Liver (tissue), 8 donors: ENCODE measurements at regions not wholly inside any gene's neighbourhood (a gene's known extent, or its start where the extent isn't known, plus 50 kb on each side); places are given as distances from the start of the nearest gene placed in this dataset.

Experiments
- DNase-seq: peaks from one replicate; pipeline ENCODE4 v3.0.0-alpha.2; 2017; ENCODE audit warnings: low spot score
- H3K27ac ChIP-seq, 2 donors: one replicate each; pipeline ENCODE4 v1.7.0; 2013; ENCODE audit warnings: inconsistent platforms in 2 of 2, low read length in 2 of 2, control low read depth in 1 of 2, low read depth in 1 of 2, mild to moderate bottlenecking in 1 of 2
- H3K27me3 ChIP-seq, 4 donors: one replicate each; pipeline versions ENCODE4 v1.6.1 to v1.7.0; 2013; ENCODE audit warnings: low read length in 3 of 4, inconsistent platforms in 1 of 4, mild to moderate bottlenecking in 1 of 4, moderate library complexity in 1 of 4; ENCODE audit not compliant: control insufficient read depth in 4 of 4, insufficient read depth in 4 of 4
- H3K36me3 ChIP-seq, 4 donors: one replicate each; pipeline versions ENCODE4 v1.6.1 to v1.7.0; 2013; ENCODE audit warnings: low read length in 3 of 4, mild to moderate bottlenecking in 3 of 4, low read depth in 1 of 4, moderate library complexity in 1 of 4; ENCODE audit not compliant: control insufficient read depth in 4 of 4, insufficient read depth in 3 of 4
- H3K4me1 ChIP-seq, 4 donors: one replicate each; pipeline versions ENCODE4 v1.6.1 to v1.7.0; 2013; ENCODE audit warnings: low read length in 3 of 4, mild to moderate bottlenecking in 3 of 4, moderate library complexity in 1 of 4; ENCODE audit not compliant: control insufficient read depth in 4 of 4, insufficient read depth in 4 of 4
- H3K4me3 ChIP-seq, 3 donors: one replicate each; pipeline versions ENCODE4 v1.6.1 to v1.7.0; 2013; ENCODE audit warnings: low read length in 3 of 3, control low read depth in 1 of 3, low read depth in 1 of 3, mild to moderate bottlenecking in 1 of 3
- H3K9ac ChIP-seq, 2 donors: one replicate each; pipeline ENCODE4 v1.7.0; 2013; ENCODE audit warnings: low read length in 2 of 2, mild to moderate bottlenecking in 2 of 2, moderate library complexity in 2 of 2, control low read depth in 1 of 2, low read depth in 1 of 2
- H3K9me3 ChIP-seq, 4 donors: one replicate each; pipeline versions ENCODE4 v1.6.1 to v1.7.0; 2013; ENCODE audit warnings: low read length in 3 of 4; ENCODE audit not compliant: control insufficient read depth in 4 of 4
- CTCF ChIP-seq: fragments of 150-350 bp; IDR thresholded peaks from 2 replicates; pipeline ENCODE4 v1.5.1; 2017; ENCODE audit warnings: improper control_type of control experiment, low read depth, low read length; ENCODE audit not compliant: missing input control
- EGR1 ChIP-seq, 2 donors: IDR thresholded peaks; 2 replicates each; pipeline ENCODE4 v1.6.1; 2016 to 2018; ENCODE audit warnings: antibody characterized with exemption in 2 of 2, low read depth in 2 of 2
- FOXA1 ChIP-seq: IDR thresholded peaks from 2 replicates; pipeline ENCODE4 v1.6.1; 2016; ENCODE audit warnings: antibody characterized with exemption
- GABPA ChIP-seq, 2 donors: IDR thresholded peaks in 1 of 2; conservative IDR thresholded peaks in 1 of 2; 2 replicates each; pipeline ENCODE4 v1.6.1; 2016; ENCODE audit warnings: antibody characterized with exemption in 2 of 2, mild to moderate bottlenecking in 1 of 2, moderate library complexity in 1 of 2
- HNF4A ChIP-seq, 2 donors: conservative IDR thresholded peaks; 2 replicates each; pipeline ENCODE4 v1.6.1; 2016; ENCODE audit warnings: antibody characterized with exemption in 2 of 2, mild to moderate bottlenecking in 2 of 2
- HNF4G ChIP-seq: IDR thresholded peaks from 2 replicates; pipeline ENCODE4 v1.6.1; 2016; ENCODE audit warnings: antibody characterized with exemption
- JUND ChIP-seq, 2 donors: IDR thresholded peaks; 2 replicates each; pipeline ENCODE4 v1.6.1; 2016; ENCODE audit warnings: antibody characterized with exemption in 2 of 2
- MAX ChIP-seq: IDR thresholded peaks from 2 replicates; pipeline ENCODE4 v1.6.1; 2016; ENCODE audit warnings: antibody characterized with exemption
- NR2F2 ChIP-seq: IDR thresholded peaks from 2 replicates; pipeline ENCODE4 v1.6.1; 2016; ENCODE audit warnings: antibody characterized with exemption
- RAD21 ChIP-seq, 2 donors: IDR thresholded peaks; 2 replicates each; pipeline ENCODE4 v1.6.1; 2016; ENCODE audit warnings: antibody characterized with exemption in 2 of 2, mild to moderate bottlenecking in 2 of 2
- RXRA ChIP-seq, 2 donors: IDR thresholded peaks; 2 replicates each; pipeline ENCODE4 v1.6.1; 2017 to 2018; ENCODE audit warnings: antibody characterized with exemption in 2 of 2, mild to moderate bottlenecking in 1 of 2
- SP1 ChIP-seq: IDR thresholded peaks from 2 replicates; pipeline ENCODE4 v1.6.1; 2018; ENCODE audit warnings: antibody characterized with exemption, mild to moderate bottlenecking
- WGBS: extraction: QIAGEN DNeasy Blood & Tissue Kit; methylation state at CpG from one replicate; pipeline ENCODE4 v1.1.7; 2013; 5-methylcytosine and 5-hydroxymethylcytosine counted together
- TF ChIP-seq, protein P1 (sequence below): IDR thresholded peaks from 2 replicates; pipeline ENCODE4 v1.6.1; 2016; ENCODE audit warnings: antibody characterized with exemption
- TF ChIP-seq, protein P2 (sequence below): IDR thresholded peaks from 2 replicates; pipeline ENCODE4 v1.6.1; 2016; ENCODE audit warnings: antibody characterized with exemption
- TF ChIP-seq, protein P3 (sequence below): IDR thresholded peaks from 2 replicates; pipeline ENCODE4 v1.6.1; 2016; ENCODE audit warnings: antibody characterized with exemption, mild to moderate bottlenecking
- donor health status: healthy.
- donor health status: healthy.
- donor health status: healthy.
- donor health status: healthy.
- donor health status: healthy.

GRCh38 chr19:13622766-13623715 is 116.8 kb upstream of the CACNA1A start:
- no peak for DNase-seq
- no peak overlapping the region for H3K9ac ChIP-seq
- WGBS: 37% methylated on average over 18 of the region's 18 CpGs

More at GRCh38 chr19:13622766-13623715, 116.8 kb upstream of the CACNA1A start:
- TF ChIP-seq, protein P1, sequence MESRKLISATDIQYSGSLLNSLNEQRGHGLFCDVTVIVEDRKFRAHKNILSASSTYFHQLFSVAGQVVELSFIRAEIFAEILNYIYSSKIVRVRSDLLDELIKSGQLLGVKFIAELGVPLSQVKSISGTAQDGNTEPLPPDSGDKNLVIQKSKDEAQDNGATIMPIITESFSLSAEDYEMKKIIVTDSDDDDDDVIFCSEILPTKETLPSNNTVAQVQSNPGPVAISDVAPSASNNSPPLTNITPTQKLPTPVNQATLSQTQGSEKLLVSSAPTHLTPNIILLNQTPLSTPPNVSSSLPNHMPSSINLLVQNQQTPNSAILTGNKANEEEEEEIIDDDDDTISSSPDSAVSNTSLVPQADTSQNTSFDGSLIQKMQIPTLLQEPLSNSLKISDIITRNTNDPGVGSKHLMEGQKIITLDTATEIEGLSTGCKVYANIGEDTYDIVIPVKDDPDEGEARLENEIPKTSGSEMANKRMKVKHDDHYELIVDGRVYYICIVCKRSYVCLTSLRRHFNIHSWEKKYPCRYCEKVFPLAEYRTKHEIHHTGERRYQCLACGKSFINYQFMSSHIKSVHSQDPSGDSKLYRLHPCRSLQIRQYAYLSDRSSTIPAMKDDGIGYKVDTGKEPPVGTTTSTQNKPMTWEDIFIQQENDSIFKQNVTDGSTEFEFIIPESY: no peak
- no peak for TF ChIP-seq JUND (IDR thresholded peaks at IDR 0.05)
- TF ChIP-seq RXRA (IDR thresholded peaks at IDR 0.05): no peak
- TF ChIP-seq MAX: no peak
- TF ChIP-seq, protein P2, sequence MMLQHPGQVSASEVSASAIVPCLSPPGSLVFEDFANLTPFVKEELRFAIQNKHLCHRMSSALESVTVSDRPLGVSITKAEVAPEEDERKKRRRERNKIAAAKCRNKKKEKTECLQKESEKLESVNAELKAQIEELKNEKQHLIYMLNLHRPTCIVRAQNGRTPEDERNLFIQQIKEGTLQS: no peak
- no peak for TF ChIP-seq HNF4A (conservative IDR thresholded peaks at IDR 0.05)
- TF ChIP-seq, protein P3, sequence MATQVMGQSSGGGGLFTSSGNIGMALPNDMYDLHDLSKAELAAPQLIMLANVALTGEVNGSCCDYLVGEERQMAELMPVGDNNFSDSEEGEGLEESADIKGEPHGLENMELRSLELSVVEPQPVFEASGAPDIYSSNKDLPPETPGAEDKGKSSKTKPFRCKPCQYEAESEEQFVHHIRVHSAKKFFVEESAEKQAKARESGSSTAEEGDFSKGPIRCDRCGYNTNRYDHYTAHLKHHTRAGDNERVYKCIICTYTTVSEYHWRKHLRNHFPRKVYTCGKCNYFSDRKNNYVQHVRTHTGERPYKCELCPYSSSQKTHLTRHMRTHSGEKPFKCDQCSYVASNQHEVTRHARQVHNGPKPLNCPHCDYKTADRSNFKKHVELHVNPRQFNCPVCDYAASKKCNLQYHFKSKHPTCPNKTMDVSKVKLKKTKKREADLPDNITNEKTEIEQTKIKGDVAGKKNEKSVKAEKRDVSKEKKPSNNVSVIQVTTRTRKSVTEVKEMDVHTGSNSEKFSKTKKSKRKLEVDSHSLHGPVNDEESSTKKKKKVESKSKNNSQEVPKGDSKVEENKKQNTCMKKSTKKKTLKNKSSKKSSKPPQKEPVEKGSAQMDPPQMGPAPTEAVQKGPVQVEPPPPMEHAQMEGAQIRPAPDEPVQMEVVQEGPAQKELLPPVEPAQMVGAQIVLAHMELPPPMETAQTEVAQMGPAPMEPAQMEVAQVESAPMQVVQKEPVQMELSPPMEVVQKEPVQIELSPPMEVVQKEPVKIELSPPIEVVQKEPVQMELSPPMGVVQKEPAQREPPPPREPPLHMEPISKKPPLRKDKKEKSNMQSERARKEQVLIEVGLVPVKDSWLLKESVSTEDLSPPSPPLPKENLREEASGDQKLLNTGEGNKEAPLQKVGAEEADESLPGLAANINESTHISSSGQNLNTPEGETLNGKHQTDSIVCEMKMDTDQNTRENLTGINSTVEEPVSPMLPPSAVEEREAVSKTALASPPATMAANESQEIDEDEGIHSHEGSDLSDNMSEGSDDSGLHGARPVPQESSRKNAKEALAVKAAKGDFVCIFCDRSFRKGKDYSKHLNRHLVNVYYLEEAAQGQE: no peak
- TF ChIP-seq CTCF: no peak
- TF ChIP-seq EGR1 (IDR thresholded peaks at IDR 0.05; ENCODE audit: low read depth in 2 of 2): no peak
- no peak for TF ChIP-seq GABPA (IDR thresholded peaks at IDR 0.05 in 1 of 2, conservative IDR thresholded peaks at IDR 0.05 in 1 of 2)
- no peak for TF ChIP-seq SP1
- no peak for TF ChIP-seq RAD21 (IDR thresholded peaks at IDR 0.05)
- no peak for TF ChIP-seq FOXA1
- no peak for TF ChIP-seq HNF4G
- TF ChIP-seq NR2F2: no peak
- no peaks in the 10 kb centered on the region for H3K36me3 ChIP-seq
- H3K9me3 ChIP-seq: no peaks in the 10 kb centered on the region
- peaks cover 0 to 7% (median 2%) of the 10 kb centered on the region in 4 donors for H3K27me3 ChIP-seq
- H3K4me3 ChIP-seq: no peak overlapping the region
- H3K4me1 ChIP-seq: no peaks in the 10 kb centered on the region
- H3K27ac ChIP-seq: no peak overlapping the region
